HG02884 (cell line): ENCODE measurements at regions not wholly inside any gene's neighbourhood (a gene's known extent, or its start where the extent isn't known, plus 50 kb on each side); places are given as distances from the start of the nearest gene placed in this dataset.

ENCODE experiments used
- ATAC-seq: cut with Tn5 transposase; IDR thresholded peaks from one replicate; pipeline ENCODE4 v1.9.1; 2021; ENCODE audit warnings: mild to moderate bottlenecking, moderate library complexity; ENCODE audit not compliant: unreplicated experiment

- ATAC-seq: no peak
Measured at GRCh38 chr2:167462379-167462778, 574.1 kb downstream of the XIRP2 start.

- ATAC-seq: no peak
Measured at GRCh38 chr2:167454036-167454435, 565.8 kb downstream of the XIRP2 start.

- no peak for ATAC-seq
Measured at GRCh38 chr2:167451496-167452289, 563.4 kb downstream of the XIRP2 start.

- no peak for ATAC-seq
Measured at GRCh38 chr2:167450364-167450763, 562.1 kb downstream of the XIRP2 start.

GRCh38 chr2:167440382-167440781 is 552.1 kb downstream of the XIRP2 start:
- ATAC-seq: no peak

GRCh38 chr2:167438206-167438605 is 549.9 kb downstream of the XIRP2 start:
- no peak for ATAC-seq

- ATAC-seq: no peak
Measured at GRCh38 chr2:167431949-167432348, 543.7 kb downstream of the XIRP2 start.

GRCh38 chr2:167430447-167430846 is 542.2 kb downstream of the XIRP2 start:
- no peak for ATAC-seq

- ATAC-seq: no peak
Measured at GRCh38 chr2:167424803-167425755, 536.8 kb downstream of the XIRP2 start.

GRCh38 chr2:167424221-167424620 is 535.9 kb downstream of the XIRP2 start:
- no peak for ATAC-seq

- ATAC-seq: no peak
Measured at GRCh38 chr2:167423731-167424130, 535.5 kb downstream of the XIRP2 start.

GRCh38 chr2:167420211-167420610 is 531.9 kb downstream of the XIRP2 start:
- no peak for ATAC-seq

- ATAC-seq: no peak
Measured at GRCh38 chr2:167415068-167415467, 526.8 kb downstream of the XIRP2 start.

- no peak for ATAC-seq
Measured at GRCh38 chr2:167411367-167411766, 523.1 kb downstream of the XIRP2 start.

- no peak for ATAC-seq
Measured at GRCh38 chr2:167406558-167406957, 518.3 kb downstream of the XIRP2 start.

GRCh38 chr2:167404627-167405284 is 516.5 kb downstream of the XIRP2 start:
- no peak for ATAC-seq

GRCh38 chr2:167401309-167401708 is 513.0 kb downstream of the XIRP2 start:
- no peak for ATAC-seq

- ATAC-seq: no peak
Measured at GRCh38 chr2:167400546-167400945, 512.3 kb downstream of the XIRP2 start.

GRCh38 chr2:167398873-167399272 is 510.6 kb downstream of the XIRP2 start:
- no peak for ATAC-seq

- ATAC-seq: no peak
Measured at GRCh38 chr2:167388901-167389300, 500.6 kb downstream of the XIRP2 start.

GRCh38 chr2:167388497-167388896 is 500.2 kb downstream of the XIRP2 start:
- ATAC-seq: no peak
